Fibroblast of skin of left biceps (primary cell): ENCODE measurements at regions not wholly inside any gene's neighbourhood (a gene's known extent, or its start where the extent isn't known, plus 50 kb on each side); places are given as distances from the start of the nearest gene placed in this dataset.

Experiments
- DNase-seq, 2 experiments: peaks; one replicate each; pipeline ENCODE4 v3.0.0-alpha.2; 2013; ENCODE audit warnings: low read depth in 2 of 2

GRCh38 chr7:156127166-156128134 lies 315.2 kb upstream of the SHH start:
- no peak for DNase-seq

GRCh38 chr7:156125841-156126730 lies 313.8 kb upstream of the SHH start:
- no peak for DNase-seq

- DNase-seq: no peak
Observed at GRCh38 chr7:156124356-156124755, 312.1 kb upstream of the SHH start.

- no peak for DNase-seq
Observed at GRCh38 chr7:156123362-156123761, 311.1 kb upstream of the SHH start.

- no peak for DNase-seq
Observed at GRCh38 chr7:156122752-156123354, 310.6 kb upstream of the SHH start.

- no peak for DNase-seq
Observed at GRCh38 chr7:156121956-156122355, 309.7 kb upstream of the SHH start.

GRCh38 chr7:156121434-156121833 lies 309.2 kb upstream of the SHH start:
- DNase-seq: no peak

- no peak for DNase-seq
Observed at GRCh38 chr7:156120552-156120951, 308.3 kb upstream of the SHH start.

DNA sequence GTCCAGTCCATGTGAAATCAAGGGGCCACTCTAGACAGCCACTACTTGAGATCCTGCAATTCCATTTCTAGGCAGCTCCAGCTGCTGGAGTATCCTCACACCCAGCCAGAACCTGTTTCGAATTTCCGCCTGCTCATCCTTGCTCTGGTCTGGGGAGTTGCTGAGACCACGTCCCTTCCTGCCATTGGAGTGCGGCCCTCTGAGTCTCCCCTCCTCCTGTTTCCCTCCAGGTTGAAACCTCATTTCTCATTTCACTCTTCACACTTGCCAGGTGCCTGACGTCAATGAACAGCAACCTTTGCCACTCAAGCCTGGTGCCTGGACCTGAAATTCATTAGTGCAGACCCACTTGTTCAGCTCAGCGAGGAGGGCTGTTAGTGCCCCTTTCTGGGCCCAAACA lies 307.5 kb upstream of the SHH start:
- DNase-seq: no peak

GRCh38 chr7:156118248-156118645 lies 306.0 kb upstream of the SHH start:
- DNase-seq: no peak

DNA sequence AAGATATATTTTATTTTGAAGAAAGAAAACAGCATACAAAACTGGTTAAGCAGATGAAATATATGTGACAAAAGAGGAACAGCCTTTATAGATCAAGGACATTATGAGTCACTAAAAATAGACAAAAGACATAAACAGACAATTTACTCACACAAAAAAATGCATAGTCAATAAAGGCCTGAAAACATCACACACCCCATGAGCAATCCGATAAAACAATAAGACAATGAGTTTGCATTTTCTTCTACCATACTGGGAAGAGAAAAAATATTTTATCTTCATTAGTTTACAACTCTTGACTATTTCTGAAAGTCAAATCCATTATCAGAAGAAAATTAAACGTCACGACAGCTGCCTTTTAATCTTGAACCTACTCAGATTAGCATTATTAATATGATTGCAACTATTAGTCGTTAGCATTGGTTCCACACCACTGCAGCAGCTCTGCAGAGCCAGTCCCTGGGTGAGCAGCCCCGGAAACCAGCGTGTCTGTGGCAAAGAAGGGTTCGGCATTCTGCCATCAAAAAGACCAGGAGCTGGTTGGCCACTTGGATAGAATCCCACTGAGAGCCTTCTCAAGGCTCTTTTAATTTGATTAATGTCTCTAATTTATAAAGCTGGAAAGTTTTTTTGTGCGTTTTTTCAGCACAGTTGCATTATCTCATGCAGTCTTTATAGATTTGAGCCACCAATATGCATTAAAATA lies 305.4 kb upstream of the SHH start:
- DNase-seq: no peak

DNA sequence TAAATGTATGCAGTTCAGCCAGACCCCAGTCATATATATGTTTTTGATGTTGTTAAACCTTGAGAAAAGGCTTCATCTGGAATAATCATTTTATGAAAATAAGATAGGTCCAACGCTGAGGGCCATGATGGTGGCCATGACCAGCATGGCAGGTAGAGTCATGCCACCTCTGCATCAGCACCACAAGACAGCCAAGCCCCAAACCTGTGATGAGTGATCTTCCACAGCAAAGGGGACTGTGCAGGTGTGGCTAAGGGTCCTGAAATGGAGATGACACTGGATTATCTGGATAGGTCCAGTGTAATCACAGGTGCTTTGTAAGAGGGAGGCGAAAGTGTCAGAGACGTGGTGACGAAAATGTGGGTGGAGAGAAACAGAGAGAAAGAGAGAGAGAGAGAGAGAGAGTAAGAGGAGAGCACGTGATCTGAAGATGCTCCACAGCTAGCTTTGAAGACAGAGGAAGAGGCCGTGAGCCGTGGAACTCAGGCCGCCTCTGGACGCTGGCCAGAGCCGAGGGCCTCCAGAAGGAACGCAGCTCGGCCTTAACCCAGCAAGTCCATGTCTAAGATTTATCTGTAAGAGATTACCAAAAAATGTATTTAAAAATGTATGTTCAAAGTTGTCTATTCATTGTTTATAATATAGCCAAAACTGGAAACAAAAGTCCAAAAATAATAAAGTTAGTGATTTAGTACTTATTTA lies 304.4 kb upstream of the SHH start:
- no peak for DNase-seq

DNA sequence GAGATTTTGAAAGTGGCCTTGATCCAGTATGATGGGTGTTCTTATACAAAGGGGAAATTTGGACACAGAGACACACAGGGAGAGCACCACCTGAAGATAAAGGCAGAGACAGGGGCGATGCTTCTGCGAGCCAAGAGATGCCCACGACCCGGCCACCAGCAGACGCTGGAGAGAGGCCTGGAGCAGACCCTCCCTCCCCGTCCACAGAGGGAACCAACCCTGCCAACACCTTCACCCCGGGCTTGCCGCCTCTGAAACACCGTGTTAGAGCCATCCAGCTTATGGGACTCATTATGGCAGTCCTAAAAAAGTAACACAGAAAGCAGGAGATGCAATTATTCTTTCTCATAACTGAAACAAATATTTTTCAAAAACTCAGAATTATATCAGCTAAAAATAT lies 303.3 kb upstream of the SHH start:
- no peak for DNase-seq

GRCh38 chr7:156113731-156114130 lies 301.5 kb upstream of the SHH start:
- no peak for DNase-seq

- no peak for DNase-seq
Observed at GRCh38 chr7:156109988-156110387, 297.7 kb upstream of the SHH start.

GRCh38 chr7:156109076-156109475 lies 296.8 kb upstream of the SHH start:
- no peak for DNase-seq

- DNase-seq: no peak
Observed at GRCh38 chr7:156107957-156108356, 295.7 kb upstream of the SHH start.

DNA sequence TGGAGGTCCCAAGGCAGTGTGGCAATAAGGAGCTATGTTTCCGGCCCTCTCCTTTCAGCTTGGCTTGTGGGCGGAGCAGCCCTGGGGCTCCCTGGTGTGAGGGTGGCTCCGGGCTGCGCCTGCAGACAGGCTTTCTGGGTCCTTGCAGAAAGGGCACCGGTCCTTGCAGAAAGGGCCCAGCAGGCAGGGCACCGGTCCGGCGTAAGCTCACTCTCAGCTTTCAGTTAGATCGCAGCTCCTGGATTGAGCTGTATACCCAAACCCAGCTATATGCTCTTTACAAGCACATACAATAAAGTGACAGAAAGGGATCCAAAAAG lies 293.8 kb upstream of the SHH start:
- no peak for DNase-seq

DNA sequence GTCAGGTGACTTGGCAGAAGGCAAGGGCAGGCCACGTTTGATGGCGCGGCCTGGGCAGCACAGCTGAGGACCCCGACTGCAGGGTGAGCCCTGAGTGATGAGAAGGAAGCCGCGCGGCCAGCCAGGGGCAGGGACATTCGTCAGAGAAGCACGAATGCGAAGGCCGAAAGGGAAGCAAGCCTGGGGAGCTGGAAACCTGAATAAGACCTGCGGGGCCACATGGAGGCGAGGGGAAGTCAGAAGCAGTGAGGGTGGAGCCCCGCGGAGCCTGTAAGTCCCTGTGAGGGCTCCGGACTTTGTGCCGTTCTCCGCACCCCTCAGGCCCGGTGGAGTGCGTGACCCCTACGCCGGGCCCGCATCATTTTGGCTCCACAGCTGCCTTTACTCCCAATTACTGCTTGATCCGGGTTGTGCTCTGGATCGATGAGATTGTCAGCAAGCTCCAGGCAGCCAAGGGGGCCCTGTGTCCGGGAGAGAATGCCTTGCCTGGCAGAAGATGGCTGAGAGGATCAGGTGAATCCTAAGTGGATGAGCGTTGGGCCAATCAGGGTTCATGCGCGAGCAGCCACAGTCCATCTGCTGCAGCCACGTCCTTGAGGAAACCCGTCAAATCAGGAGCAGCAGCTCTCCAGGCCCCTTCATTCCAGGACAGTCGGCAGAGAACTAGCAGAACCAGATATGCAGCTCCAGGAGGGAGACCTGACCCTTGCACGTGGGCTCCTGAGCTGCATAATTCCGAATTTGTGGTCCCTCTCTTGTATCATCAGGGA lies 293.3 kb upstream of the SHH start:
- DNase-seq: no peak
